HuH-7 (cell line): ENCODE measurements at regions not wholly inside any gene's neighbourhood (a gene's known extent, or its start where the extent isn't known, plus 50 kb on each side); places are given as distances from the start of the nearest gene placed in this dataset.
A peak's percentile ranks its signal among the peaks of the same experiment; 100 is the strongest.

Experiments used
- DNase-seq: peaks from one replicate; pipeline ENCODE4 v3.0.0; 2011; ENCODE audit warnings: low spot score

GRCh38 chr1:112040891-112041740 lies 51.6 kb upstream of the KCND3 start:
- no peak for DNase-seq

DNA sequence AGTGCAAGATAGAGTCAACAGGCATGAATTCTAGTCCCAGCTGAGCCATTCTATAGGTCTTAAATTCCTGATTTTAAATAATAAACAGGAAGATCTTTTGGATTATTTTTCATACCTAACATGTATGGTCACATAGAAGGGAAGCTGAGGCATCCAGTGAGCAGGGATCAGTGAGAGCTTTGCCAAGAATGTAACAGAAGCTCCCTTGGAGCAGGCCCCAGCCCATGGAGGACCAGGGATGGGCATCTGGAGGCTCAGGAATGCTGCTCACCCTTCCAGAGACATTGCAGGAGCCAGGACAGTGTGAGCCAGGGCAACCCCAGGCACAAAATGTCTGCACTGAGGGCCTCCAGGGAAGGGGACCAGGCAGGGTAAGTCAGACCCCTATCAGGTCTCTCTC lies 54.4 kb upstream of the KCND3 start:
- no peak for DNase-seq

DNA sequence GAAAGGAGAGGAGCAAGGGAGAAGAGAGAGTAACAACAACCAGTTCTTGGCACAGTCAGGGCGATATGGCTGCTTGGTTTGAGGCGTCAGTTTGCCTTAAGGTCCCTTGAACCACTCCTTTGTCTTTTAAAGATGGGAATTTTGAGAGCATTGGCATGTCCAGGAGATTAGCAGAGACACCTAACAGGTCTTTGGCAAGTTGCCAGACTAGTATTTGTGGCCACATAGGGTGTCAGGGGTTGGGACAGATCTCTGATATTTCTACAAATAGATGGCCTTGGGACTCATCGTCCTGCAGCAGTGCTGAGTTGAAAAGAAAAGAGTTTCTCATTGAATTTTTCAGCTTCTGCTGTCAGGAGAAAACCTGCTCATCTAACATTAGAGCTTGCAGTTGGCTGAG lies 55.3 kb upstream of the KCND3 start:
- no peak for DNase-seq

GRCh38 chr1:112046630-112047029 lies 57.2 kb upstream of the KCND3 start:
- no peak for DNase-seq

- DNase-seq = no peak
Measured at GRCh38 chr1:112048421-112048820, 59.0 kb upstream of the KCND3 start.

DNA sequence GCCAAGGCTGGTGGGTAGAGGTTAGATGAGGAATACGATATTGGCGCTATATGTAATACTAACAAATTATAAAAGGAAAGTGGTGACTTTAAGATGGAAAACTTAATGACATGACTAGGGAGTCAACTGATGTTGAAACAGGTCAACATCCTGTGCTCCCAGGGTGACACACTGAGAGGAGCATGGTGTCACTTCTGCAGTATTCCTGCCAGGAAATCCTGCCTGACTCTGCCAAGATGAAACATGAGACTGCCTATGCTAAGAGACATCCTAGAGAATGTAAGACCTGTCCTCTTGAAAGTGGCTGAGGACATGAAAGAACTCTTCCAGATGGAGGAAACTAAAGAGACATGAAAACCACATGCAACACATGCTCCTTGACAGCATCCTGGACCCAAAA lies 65.0 kb upstream of the KCND3 start:
- DNase-seq = no peak

DNA sequence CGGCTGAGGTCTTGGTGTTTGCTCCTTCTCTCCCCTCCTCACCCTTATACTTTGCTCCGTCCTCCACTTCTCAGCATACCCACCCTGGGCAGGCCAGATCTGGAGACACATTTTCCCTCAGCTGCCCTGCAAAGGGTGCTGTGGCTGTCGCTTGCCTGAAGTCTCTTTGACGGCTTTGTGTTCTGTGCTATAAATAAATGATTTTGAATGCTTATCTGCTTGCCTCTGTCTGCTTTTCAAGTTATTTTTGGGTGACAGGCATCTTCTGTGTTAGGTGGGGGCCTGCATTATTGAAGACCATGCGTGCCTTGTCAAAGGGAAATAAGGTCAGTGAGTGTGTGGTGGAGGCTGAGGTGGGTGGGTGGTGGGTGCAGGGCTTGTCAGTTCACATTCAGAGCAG lies 66.9 kb upstream of the KCND3 start:
- DNase-seq = no peak

- DNase-seq = no peak
Measured at GRCh38 chr1:112057736-112058135, 68.3 kb upstream of the KCND3 start.

- DNase-seq = peak; percentile 8
Measured at GRCh38 chr1:112058815-112059450, 69.5 kb upstream of the KCND3 start.

DNA sequence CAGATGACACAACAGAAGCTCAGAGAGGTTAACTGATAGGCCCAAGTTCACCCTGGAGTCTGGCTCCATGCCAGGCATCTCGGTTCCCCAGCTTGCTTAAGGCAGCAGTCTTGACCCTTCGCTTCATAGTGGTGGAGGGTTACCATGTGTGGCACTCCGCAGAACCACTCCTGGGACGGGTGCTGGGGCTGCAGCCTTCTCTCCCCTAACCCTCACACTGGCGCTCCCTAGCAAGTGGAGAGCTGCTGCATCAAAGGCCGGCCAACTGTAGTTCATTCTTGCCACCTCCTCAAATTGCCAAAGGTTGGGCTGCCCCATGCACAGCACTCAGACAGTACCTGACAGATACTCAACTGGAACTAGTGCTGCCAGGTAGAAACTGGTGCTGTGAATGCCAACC lies 70.2 kb upstream of the KCND3 start:
- DNase-seq = no peak

DNA sequence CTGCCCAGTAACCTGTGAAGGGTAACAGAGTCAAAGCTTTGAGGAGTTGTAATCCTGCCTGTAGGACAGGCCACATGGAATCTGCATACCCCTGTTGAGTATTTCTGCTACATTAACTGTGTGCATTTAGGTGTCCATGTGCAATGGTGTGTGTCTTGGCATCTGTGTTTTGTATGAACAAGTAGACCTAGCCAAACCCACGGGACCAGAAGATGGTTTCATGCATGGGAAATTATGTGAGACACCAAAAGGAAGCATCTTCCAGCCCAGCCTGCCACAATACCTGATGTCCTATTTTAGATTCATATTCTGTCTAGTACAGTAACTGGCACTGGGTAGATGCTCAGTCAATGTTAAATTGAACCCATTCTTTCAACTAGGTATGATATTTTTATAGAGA lies 70.8 kb upstream of the KCND3 start:
- no peak for DNase-seq

GRCh38 chr1:112061056-112061455 lies 71.6 kb upstream of the KCND3 start:
- no peak for DNase-seq

- no peak for DNase-seq
Measured at GRCh38 chr1:112061901-112062320, 72.4 kb upstream of the KCND3 start.

- DNase-seq = no peak
Measured at GRCh38 chr1:112063781-112064728, 74.6 kb upstream of the KCND3 start.

- DNase-seq = no peak
Measured at GRCh38 chr1:112067989-112068388, 78.5 kb upstream of the KCND3 start.

DNA sequence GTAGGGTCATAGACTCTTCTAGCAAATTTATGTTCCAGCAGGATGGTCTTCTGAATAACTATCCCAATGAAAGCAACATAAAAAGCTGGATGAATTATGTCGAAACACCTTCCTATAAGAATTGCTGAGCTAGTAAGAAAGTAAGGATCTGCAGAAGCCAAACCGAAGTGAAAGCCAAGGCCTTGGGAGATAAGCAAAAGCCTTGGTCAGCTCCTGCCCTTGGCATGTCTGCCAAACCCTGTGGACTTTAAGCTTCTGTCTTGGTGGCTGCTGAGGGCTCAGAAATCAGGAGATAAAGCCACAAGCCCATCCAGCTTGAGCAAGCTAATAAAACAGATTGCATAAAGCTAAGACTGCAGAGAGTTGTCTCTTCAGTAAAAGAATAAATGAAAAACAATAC lies 81.2 kb upstream of the KCND3 start:
- DNase-seq = no peak

DNA sequence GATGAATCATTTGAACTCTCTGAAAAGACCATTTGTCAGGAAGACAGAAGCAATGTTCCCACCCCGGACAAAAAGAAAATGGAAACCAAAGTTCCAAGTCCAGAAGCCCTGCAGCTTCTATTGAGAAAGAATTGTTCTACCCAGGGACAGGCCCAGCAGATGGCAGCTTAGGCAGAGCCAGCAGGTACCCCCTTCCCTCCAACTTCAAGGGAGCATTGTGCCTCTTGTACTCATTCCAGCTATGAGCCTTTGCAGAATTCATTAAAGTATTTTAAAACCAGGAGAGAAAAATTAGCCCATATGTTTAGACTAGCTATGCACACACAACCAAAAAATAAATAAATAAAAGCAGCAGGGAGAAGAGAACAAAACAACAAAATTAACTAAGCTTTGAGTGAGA lies 85.2 kb upstream of the KCND3 start:
- DNase-seq = no peak

DNA sequence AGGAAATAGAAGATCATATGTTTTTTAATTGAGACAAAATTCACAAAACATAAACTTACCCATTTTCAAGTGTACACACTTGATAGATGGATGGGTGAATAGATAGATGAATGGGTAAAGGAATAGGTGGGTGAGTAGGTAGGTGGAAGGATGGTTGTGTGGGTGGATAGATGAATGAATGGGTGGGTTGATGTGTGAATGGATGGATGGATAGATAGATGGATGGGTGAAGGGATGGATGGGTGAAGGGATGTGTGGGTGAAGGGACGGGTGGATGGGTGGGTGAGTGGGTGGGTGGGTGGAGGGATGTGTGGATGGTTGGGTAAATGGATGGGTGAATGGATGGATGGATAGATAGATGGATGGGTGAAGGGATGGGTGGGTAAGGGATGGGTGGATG lies 86.1 kb upstream of the KCND3 start:
- no peak for DNase-seq

DNA sequence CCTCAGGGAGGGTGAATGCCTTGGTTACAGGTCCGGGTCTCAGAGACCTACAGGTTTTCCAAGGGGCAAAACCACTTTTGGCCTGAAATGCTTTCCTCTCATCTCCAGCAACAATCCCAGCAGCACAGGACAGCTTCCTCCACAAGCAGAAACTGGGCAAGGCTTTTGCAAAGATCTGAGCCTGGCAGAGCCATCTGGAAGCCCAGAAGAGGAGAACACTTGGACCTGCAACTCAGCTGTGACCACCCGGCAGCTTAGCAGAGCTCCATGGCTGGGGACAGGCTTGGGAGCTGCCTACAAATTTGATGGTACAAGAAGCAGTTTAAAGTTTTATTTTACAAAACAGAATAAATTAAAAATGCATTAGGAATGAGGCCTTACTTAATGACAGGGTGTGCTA lies 90.0 kb upstream of the KCND3 start:
- DNase-seq = no peak

- no peak for DNase-seq
Measured at GRCh38 chr1:112083487-112083886, 94.0 kb upstream of the KCND3 start.

DNA sequence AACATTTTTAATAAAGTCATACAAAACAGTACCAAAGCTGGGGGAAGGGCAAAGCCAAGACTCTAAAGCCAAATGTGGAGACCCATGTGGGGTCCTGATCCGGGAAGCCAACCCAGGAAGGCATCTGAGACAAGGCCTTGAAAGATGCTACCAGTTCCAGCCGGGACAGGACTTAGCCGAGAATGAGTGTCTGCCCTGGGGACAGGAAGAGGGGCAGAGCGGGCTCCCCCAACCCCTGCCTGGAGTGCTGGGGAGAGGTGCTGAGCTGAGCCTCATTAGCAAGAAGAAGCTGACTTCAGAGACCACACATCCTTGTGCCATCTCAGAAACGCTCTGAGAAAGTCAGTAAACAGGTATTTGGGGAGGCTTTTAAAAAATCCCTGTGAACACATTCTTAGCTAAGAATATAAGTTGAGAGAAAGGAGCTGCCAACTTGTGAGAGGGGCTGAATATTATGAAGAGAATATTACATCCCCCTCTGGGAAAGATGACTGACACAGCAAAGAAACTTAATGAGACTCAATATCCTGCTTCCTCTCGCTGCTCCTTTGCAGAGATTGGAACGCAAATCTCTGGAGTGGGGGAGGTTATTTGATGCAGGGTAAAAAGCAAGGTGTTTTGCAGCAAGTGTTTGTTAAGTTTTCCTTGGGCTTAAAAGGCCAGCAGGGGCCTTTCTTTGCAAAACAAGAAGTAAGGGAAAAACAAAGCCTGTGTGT lies 103.3 kb upstream of the KCND3 start:
- no peak for DNase-seq

DNA sequence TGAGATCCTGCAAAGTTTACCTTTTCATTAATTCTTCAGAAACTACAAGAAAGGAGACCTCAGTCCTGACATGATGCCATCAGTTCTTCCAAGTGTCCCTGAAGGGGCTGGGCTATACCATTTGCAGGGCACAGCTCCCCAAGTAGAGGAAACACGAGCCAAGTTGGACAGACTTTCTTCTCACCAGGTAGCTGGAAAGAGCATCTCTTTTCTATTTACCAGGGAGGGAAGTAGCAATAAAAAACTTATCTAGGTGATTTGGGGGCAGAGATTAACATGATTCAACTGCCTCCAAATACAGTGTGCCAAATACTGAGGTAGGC lies 103.9 kb upstream of the KCND3 start:
- no peak for DNase-seq
